GM18861 (cell line): ENCODE measurements at regions not wholly inside any gene's neighbourhood (a gene's known extent, or its start where the extent isn't known, plus 50 kb on each side); places are given as distances from the start of the nearest gene placed in this dataset.
"Not testable (repeated sequence)": the region's sequence is repeated elsewhere in the genome, so short reads cannot be mapped to it uniquely, and the experiment has no call there.

Experiments
- ATAC-seq: cut with Tn5 transposase; IDR thresholded peaks from one replicate; pipeline ENCODE4 v1.9.1; 2021; ENCODE audit not compliant: unreplicated experiment

GRCh38 chr16:88200154-88200895 lies 182.4 kb upstream of the ZNF469 start:
- ATAC-seq: not testable (repeated sequence)

GRCh38 chr16:88200896-88201185 lies 181.9 kb upstream of the ZNF469 start:
- no peak for ATAC-seq

GRCh38 chr16:88201611-88202010 lies 181.1 kb upstream of the ZNF469 start:
- ATAC-seq: not testable (repeated sequence)

- no peak for ATAC-seq
These were observed 180.5 kb upstream of the ZNF469 start for GRCh38 chr16:88202207-88202745.

GRCh38 chr16:88202856-88203681 lies 179.7 kb upstream of the ZNF469 start:
- not testable (repeated sequence) for ATAC-seq

- not testable (repeated sequence) for ATAC-seq
These were observed 178.3 kb upstream of the ZNF469 start for GRCh38 chr16:88204131-88205110.

- not testable (repeated sequence) for ATAC-seq
These were observed 177.3 kb upstream of the ZNF469 start for GRCh38 chr16:88205482-88205881.

- not testable (repeated sequence) for ATAC-seq
These were observed 176.8 kb upstream of the ZNF469 start for GRCh38 chr16:88206006-88206405.

- ATAC-seq: not testable (repeated sequence)
These were observed 176.2 kb upstream of the ZNF469 start for GRCh38 chr16:88206516-88206915.

- no peak for ATAC-seq
These were observed 174.6 kb upstream of the ZNF469 start for GRCh38 chr16:88208112-88208511.

- ATAC-seq: not testable (repeated sequence)
These were observed 174.0 kb upstream of the ZNF469 start for GRCh38 chr16:88208776-88209175.

GRCh38 chr16:88209579-88209978 lies 173.2 kb upstream of the ZNF469 start:
- not testable (repeated sequence) for ATAC-seq

- not testable (repeated sequence) for ATAC-seq
These were observed 168.8 kb upstream of the ZNF469 start for GRCh38 chr16:88213937-88214336.

GRCh38 chr16:88221001-88221761 lies 161.6 kb upstream of the ZNF469 start:
- ATAC-seq: not testable (repeated sequence)

GRCh38 chr16:88223696-88224095 lies 159.1 kb upstream of the ZNF469 start:
- ATAC-seq: not testable (repeated sequence)

- not testable (repeated sequence) for ATAC-seq
These were observed 158.4 kb upstream of the ZNF469 start for GRCh38 chr16:88224131-88224898.

GRCh38 chr16:88225640-88226230 lies 157.0 kb upstream of the ZNF469 start:
- ATAC-seq: not testable (repeated sequence)

GRCh38 chr16:88226302-88226701 lies 156.5 kb upstream of the ZNF469 start:
- ATAC-seq: not testable (repeated sequence)
